ENCODE measurements at regions not wholly inside any gene's neighbourhood (a gene's known extent, or its start where the extent isn't known, plus 50 kb on each side); places are given as distances from the start of the nearest gene placed in this dataset.

GRCh38 chr6:168169624-168170023 lies 90.6 kb upstream of the FRMD1 start:
- TF ChIP-seq, protein P1, sequence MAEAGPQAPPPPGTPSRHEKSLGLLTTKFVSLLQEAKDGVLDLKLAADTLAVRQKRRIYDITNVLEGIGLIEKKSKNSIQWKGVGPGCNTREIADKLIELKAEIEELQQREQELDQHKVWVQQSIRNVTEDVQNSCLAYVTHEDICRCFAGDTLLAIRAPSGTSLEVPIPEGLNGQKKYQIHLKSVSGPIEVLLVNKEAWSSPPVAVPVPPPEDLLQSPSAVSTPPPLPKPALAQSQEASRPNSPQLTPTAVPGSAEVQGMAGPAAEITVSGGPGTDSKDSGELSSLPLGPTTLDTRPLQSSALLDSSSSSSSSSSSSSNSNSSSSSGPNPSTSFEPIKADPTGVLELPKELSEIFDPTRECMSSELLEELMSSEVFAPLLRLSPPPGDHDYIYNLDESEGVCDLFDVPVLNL (CRISPR knock-in tag; IDR thresholded peaks at IDR 0.05; ENCODE audit: low read depth): no peak
- TF ChIP-seq, protein P2, sequence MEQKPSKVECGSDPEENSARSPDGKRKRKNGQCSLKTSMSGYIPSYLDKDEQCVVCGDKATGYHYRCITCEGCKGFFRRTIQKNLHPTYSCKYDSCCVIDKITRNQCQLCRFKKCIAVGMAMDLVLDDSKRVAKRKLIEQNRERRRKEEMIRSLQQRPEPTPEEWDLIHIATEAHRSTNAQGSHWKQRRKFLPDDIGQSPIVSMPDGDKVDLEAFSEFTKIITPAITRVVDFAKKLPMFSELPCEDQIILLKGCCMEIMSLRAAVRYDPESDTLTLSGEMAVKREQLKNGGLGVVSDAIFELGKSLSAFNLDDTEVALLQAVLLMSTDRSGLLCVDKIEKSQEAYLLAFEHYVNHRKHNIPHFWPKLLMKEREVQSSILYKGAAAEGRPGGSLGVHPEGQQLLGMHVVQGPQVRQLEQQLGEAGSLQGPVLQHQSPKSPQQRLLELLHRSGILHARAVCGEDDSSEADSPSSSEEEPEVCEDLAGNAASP (IDR thresholded peaks at IDR 0.05): no peak
- TF ChIP-seq, protein P3, sequence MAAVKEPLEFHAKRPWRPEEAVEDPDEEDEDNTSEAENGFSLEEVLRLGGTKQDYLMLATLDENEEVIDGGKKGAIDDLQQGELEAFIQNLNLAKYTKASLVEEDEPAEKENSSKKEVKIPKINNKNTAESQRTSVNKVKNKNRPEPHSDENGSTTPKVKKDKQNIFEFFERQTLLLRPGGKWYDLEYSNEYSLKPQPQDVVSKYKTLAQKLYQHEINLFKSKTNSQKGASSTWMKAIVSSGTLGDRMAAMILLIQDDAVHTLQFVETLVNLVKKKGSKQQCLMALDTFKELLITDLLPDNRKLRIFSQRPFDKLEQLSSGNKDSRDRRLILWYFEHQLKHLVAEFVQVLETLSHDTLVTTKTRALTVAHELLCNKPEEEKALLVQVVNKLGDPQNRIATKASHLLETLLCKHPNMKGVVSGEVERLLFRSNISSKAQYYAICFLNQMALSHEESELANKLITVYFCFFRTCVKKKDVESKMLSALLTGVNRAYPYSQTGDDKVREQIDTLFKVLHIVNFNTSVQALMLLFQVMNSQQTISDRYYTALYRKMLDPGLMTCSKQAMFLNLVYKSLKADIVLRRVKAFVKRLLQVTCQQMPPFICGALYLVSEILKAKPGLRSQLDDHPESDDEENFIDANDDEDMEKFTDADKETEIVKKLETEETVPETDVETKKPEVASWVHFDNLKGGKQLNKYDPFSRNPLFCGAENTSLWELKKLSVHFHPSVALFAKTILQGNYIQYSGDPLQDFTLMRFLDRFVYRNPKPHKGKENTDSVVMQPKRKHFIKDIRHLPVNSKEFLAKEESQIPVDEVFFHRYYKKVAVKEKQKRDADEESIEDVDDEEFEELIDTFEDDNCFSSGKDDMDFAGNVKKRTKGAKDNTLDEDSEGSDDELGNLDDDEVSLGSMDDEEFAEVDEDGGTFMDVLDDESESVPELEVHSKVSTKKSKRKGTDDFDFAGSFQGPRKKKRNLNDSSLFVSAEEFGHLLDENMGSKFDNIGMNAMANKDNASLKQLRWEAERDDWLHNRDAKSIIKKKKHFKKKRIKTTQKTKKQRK (IDR thresholded peaks at IDR 0.05; ENCODE audit: borderline replicate concordance, low read depth, low read length): no peak
- TF ChIP-seq TAF9B (IDR thresholded peaks at IDR 0.05; ENCODE audit: partially characterized antibody) (no peak), THRAP3 (IDR thresholded peaks at IDR 0.05; ENCODE audit: borderline replicate concordance) (no peak), MYBL2 (IDR thresholded peaks at IDR 0.05; ENCODE audit: low read depth) (no peak), MYBL2 (CRISPR knock-in tag; IDR thresholded peaks at IDR 0.05; ENCODE audit: borderline replicate concordance) (no peak), CTCF (IDR thresholded peaks at IDR 0.05 in 2 of 3, conservative IDR thresholded peaks at IDR 0.05 in 1 of 3; ENCODE audit: insufficient read depth in 2 of 3, low read depth in 1 of 3, low read length in 3 of 3) (no peak), E2F8 (IDR thresholded peaks at IDR 0.05; ENCODE audit: low read depth, partially characterized antibody) (no peak), CXXC5 (CRISPR knock-in tag; IDR thresholded peaks at IDR 0.05) (no peak), ZNF274 (IDR thresholded peaks at IDR 0.05; ENCODE audit: borderline replicate concordance, low read depth, low read length) (no peak), SP2 (IDR thresholded peaks at IDR 0.05; ENCODE audit: extremely low read depth, low read depth, low read length, poor library complexity, severe bottlenecking) (no peak), MNT (conservative IDR thresholded peaks at IDR 0.05) (no peak)
- TF ChIP-seq, protein P4, sequence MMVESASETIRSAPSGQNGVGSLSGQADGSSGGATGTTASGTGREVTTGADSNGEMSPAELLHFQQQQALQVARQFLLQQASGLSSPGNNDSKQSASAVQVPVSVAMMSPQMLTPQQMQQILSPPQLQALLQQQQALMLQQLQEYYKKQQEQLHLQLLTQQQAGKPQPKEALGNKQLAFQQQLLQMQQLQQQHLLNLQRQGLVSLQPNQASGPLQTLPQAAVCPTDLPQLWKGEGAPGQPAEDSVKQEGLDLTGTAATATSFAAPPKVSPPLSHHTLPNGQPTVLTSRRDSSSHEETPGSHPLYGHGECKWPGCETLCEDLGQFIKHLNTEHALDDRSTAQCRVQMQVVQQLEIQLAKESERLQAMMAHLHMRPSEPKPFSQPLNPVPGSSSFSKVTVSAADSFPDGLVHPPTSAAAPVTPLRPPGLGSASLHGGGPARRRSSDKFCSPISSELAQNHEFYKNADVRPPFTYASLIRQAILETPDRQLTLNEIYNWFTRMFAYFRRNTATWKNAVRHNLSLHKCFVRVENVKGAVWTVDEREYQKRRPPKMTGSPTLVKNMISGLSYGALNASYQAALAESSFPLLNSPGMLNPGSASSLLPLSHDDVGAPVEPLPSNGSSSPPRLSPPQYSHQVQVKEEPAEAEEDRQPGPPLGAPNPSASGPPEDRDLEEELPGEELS (CRISPR knock-in tag; IDR thresholded peaks at IDR 0.05; ENCODE audit: borderline replicate concordance): no peak
